Caki2 (cell line): ENCODE measurements at regions not wholly inside any gene's neighbourhood (a gene's known extent, or its start where the extent isn't known, plus 50 kb on each side); places are given as distances from the start of the nearest gene placed in this dataset.

ENCODE experiments used
- DNase-seq: peaks from one replicate; pipeline ENCODE4 v3.0.0-alpha.2; 2015; ENCODE audit warnings: low read depth
- in situ Hi-C: cut with HindIII; loops from 2 replicates; pipeline ENCODE4 v1.10.0; 2016; ENCODE audit warnings: low sequenced_read_pairs, low pct_unique_long_range_greater_than_20kb, mixed read lengths

- no peak for DNase-seq
These were observed 165.7 kb downstream of the IRF8 start for GRCh38 chr16:86064431-86065250.

GRCh38 chr16:86065711-86066110, 166.7 kb downstream of the IRF8 start:
- peak; percentile 21 for DNase-seq
- in situ Hi-C loops: no loop called here

More at GRCh38 chr16:86064431-86065250, 165.7 kb downstream of the IRF8 start:
- in situ Hi-C loops: no loop called here

GRCh38 chr16:86066811-86067210, 167.8 kb downstream of the IRF8 start:
- in situ Hi-C loops: no loop called here
- DNase-seq: no peak

GRCh38 chr16:86067516-86067915, 168.6 kb downstream of the IRF8 start:
- no peak for DNase-seq
- in situ Hi-C loops: no loop called here

- in situ Hi-C loops: no loop called here
- no peak for DNase-seq
These were observed 169.0 kb downstream of the IRF8 start for GRCh38 chr16:86067936-86068335.

GRCh38 chr16:86068722-86069121, 169.8 kb downstream of the IRF8 start:
- DNase-seq: no peak
- in situ Hi-C loops: no loop called here

- in situ Hi-C loops: no loop called here
- no peak for DNase-seq
These were observed 170.9 kb downstream of the IRF8 start for GRCh38 chr16:86069736-86070298.

- DNase-seq: no peak
- in situ Hi-C loops: no loop called here
These were observed 171.5 kb downstream of the IRF8 start for GRCh38 chr16:86070484-86070883.

GRCh38 chr16:86070971-86071370, 172.0 kb downstream of the IRF8 start:
- in situ Hi-C loops: no loop called here
- DNase-seq: no peak

GRCh38 chr16:86071611-86072240, 172.8 kb downstream of the IRF8 start:
- no peak for DNase-seq
- in situ Hi-C loops: no loop called here

- in situ Hi-C loops: no loop called here
- DNase-seq: peak; percentile 30
These were observed 173.6 kb downstream of the IRF8 start for GRCh38 chr16:86072328-86073102.

GRCh38 chr16:86073103-86073625, 174.2 kb downstream of the IRF8 start:
- in situ Hi-C loops: no loop called here
- DNase-seq: peak; percentile 2

- no peak for DNase-seq
- in situ Hi-C loops: no loop called here
These were observed 175.0 kb downstream of the IRF8 start for GRCh38 chr16:86073763-86074493.

GRCh38 chr16:86074651-86075487, 175.9 kb downstream of the IRF8 start:
- no peak for DNase-seq
- in situ Hi-C loops: loop anchor here (25.0 kb wide), 1 partner anchor 437 kb away; the partner anchor contains the start of gene FOXF1

GRCh38 chr16:86075488-86075785, 176.5 kb downstream of the IRF8 start:
- no peak for DNase-seq
- in situ Hi-C loops: loop anchor here (25.0 kb wide), 1 partner anchor 437 kb away; the partner anchor contains the start of gene FOXF1

GRCh38 chr16:86075839-86076440, 177.0 kb downstream of the IRF8 start:
- in situ Hi-C loops: loop anchor here (25.0 kb wide), 1 partner anchor 436 kb away; the partner anchor contains the start of gene FOXF1

GRCh38 chr16:86076606-86077005, 177.6 kb downstream of the IRF8 start:
- DNase-seq: no peak
- in situ Hi-C loops: loop anchor here (25.0 kb wide), 1 partner anchor 436 kb away; the partner anchor contains the start of gene FOXF1

More at GRCh38 chr16:86075839-86076440, 177.0 kb downstream of the IRF8 start:
- no peak for DNase-seq
